Ishikawa (cell line): ENCODE measurements at regions not wholly inside any gene's neighbourhood (a gene's known extent, or its start where the extent isn't known, plus 50 kb on each side); places are given as distances from the start of the nearest gene placed in this dataset.

Experiments
- CEBPB ChIP-seq: IDR thresholded peaks from 2 replicates; pipeline ENCODE4 v1.6.1; 2012
- CREB1 ChIP-seq: IDR thresholded peaks from 2 replicates; pipeline ENCODE4 v1.6.1; 2012; ENCODE audit warnings: low read depth
- EGR1 ChIP-seq: IDR thresholded peaks from 2 replicates; pipeline ENCODE4 v1.6.1; 2012
- EP300 ChIP-seq: IDR thresholded peaks from 2 replicates; pipeline ENCODE4 v1.6.1; 2012; ENCODE audit warnings: borderline replicate concordance
- FOXM1 ChIP-seq: IDR thresholded peaks from 2 replicates; pipeline ENCODE4 v1.6.1; 2012; ENCODE audit warnings: low read depth, borderline replicate concordance
- NFIC ChIP-seq: IDR thresholded peaks from 2 replicates; pipeline ENCODE4 v1.6.1; 2012
- RAD21 ChIP-seq: IDR thresholded peaks from 2 replicates; pipeline ENCODE4 v1.6.1; 2012; ENCODE audit warnings: low read depth
- TAF1 ChIP-seq: IDR thresholded peaks from 2 replicates; pipeline ENCODE4 v1.6.1; 2012; ENCODE audit warnings: low read depth, mild to moderate bottlenecking
- TCF12 ChIP-seq: IDR thresholded peaks from 2 replicates; pipeline ENCODE4 v1.6.1; 2012; ENCODE audit warnings: low read depth
- TEAD4 ChIP-seq: IDR thresholded peaks from 2 replicates; pipeline ENCODE4 v1.6.1; 2012
- YY1 ChIP-seq: IDR thresholded peaks from 2 replicates; pipeline ENCODE4 v1.6.1; 2012; ENCODE audit warnings: low read depth
- ZBTB7A ChIP-seq: IDR thresholded peaks from 2 replicates; pipeline ENCODE4 v1.6.1; 2012; ENCODE audit warnings: low read depth
- TF ChIP-seq, protein P1 (sequence below): IDR thresholded peaks from 2 replicates; pipeline ENCODE4 v1.6.1; 2012; ENCODE audit warnings: low read depth, mild to moderate bottlenecking
- TF ChIP-seq, protein P2 (sequence below): IDR thresholded peaks from 2 replicates; pipeline ENCODE4 v1.6.1; 2012
- TF ChIP-seq, protein P3 (sequence below): IDR thresholded peaks from 2 replicates; pipeline ENCODE4 v1.6.1; 2012

DNA sequence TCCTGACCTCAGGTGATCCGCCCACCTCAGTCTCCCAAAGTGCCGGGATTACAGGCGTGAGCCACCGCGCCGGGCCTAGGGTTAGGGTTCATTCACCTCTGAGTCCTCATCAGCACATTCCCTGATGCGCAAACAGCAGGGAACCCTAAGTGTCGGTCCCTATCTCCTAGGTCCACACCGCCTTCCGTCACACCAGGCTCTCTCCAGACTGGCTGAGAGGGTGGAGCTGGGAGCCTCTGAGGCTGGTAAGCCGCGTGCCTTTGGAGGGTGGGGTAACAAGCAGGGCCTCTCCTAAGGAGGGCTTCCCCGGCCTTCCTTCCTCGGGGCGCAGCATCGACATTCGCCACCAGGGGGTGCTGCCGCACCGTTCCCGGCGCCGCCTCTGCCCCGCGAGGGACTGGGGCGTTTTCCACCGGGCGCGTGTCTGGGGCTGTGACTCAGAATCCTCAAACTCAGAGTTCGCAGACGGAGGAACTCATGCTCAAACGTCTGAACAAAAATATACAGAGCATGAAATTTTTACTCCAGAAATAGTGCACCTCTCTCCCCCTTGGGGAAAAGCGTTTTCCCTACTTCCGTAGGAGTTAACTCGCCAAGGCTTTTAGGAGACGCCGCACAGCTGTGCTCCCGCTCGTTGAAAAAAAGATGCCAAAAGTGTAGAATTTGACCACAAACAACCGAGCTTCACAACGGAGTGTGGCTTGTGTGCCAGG, 63.9 kb upstream of the ASAP2 start:
- TF ChIP-seq, protein P1, sequence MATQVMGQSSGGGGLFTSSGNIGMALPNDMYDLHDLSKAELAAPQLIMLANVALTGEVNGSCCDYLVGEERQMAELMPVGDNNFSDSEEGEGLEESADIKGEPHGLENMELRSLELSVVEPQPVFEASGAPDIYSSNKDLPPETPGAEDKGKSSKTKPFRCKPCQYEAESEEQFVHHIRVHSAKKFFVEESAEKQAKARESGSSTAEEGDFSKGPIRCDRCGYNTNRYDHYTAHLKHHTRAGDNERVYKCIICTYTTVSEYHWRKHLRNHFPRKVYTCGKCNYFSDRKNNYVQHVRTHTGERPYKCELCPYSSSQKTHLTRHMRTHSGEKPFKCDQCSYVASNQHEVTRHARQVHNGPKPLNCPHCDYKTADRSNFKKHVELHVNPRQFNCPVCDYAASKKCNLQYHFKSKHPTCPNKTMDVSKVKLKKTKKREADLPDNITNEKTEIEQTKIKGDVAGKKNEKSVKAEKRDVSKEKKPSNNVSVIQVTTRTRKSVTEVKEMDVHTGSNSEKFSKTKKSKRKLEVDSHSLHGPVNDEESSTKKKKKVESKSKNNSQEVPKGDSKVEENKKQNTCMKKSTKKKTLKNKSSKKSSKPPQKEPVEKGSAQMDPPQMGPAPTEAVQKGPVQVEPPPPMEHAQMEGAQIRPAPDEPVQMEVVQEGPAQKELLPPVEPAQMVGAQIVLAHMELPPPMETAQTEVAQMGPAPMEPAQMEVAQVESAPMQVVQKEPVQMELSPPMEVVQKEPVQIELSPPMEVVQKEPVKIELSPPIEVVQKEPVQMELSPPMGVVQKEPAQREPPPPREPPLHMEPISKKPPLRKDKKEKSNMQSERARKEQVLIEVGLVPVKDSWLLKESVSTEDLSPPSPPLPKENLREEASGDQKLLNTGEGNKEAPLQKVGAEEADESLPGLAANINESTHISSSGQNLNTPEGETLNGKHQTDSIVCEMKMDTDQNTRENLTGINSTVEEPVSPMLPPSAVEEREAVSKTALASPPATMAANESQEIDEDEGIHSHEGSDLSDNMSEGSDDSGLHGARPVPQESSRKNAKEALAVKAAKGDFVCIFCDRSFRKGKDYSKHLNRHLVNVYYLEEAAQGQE: no peak
- TF ChIP-seq RAD21 (peak; percentile 98), NFIC (peak; percentile 37; the same call in 1 of the 2 replicates), ZBTB7A (0 out of 2 replicates have a peak, but pooled peaks have one; percentile 22), YY1 (peak; percentile 43; the same call in 1 of the 2 replicates), FOXM1 (no peak), CEBPB (no peak), EP300 (no peak), EGR1 (no peak), CREB1 (no peak), TAF1 (no peak), TEAD4 (peak; percentile 54), TCF12 (peak; percentile 64)
- TF ChIP-seq, protein P2, sequence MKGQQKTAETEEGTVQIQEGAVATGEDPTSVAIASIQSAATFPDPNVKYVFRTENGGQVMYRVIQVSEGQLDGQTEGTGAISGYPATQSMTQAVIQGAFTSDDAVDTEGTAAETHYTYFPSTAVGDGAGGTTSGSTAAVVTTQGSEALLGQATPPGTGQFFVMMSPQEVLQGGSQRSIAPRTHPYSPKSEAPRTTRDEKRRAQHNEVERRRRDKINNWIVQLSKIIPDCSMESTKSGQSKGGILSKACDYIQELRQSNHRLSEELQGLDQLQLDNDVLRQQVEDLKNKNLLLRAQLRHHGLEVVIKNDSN: 0 out of 2 replicates have a peak, but pooled peaks have one; percentile 25
- TF ChIP-seq, protein P3, sequence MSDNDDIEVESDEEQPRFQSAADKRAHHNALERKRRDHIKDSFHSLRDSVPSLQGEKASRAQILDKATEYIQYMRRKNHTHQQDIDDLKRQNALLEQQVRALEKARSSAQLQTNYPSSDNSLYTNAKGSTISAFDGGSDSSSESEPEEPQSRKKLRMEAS: peak; percentile 85

DNA sequence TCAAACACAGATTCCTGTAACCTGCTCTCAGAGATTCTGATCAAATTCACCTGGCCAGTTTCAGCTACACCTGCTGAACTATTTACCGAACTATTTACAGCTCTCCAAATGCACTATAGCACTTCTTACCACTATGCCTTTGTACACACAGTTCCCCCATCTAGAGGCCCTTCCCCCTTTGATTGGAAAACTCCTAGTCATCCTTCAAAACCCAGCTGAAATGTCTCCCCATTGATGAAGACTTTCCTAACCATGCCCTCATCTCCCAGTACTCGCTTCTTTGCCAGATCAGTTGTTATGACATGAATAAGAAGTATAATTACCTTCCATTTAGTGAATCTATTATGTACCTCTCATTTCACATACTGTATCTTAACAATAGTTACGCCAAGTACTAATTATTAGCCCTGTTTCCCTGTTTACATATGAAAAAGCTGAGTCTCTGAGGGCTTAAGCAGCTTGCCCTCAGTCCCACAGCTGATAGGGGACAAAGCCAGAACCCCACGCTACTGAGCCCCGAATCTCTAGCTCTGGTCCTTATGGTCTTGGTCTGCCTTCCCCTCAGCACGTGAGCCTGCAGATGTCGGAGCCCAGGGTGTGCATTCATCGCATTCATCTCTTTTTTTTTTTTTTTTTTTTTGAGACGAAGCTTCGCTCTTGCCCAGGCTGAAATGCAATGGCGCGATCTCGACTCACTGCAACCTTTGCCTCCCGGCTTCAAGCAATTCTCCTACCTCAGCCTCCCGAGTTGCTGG, 64.7 kb upstream of the ASAP2 start:
- TF ChIP-seq NFIC: no peak
- TF ChIP-seq, protein P1: no peak
- no peak for TF ChIP-seq FOXM1
- no peak for TF ChIP-seq YY1
- TF ChIP-seq EP300: no peak
- TF ChIP-seq TEAD4: no peak
- TF ChIP-seq CEBPB: no peak
- TF ChIP-seq TAF1: no peak

DNA sequence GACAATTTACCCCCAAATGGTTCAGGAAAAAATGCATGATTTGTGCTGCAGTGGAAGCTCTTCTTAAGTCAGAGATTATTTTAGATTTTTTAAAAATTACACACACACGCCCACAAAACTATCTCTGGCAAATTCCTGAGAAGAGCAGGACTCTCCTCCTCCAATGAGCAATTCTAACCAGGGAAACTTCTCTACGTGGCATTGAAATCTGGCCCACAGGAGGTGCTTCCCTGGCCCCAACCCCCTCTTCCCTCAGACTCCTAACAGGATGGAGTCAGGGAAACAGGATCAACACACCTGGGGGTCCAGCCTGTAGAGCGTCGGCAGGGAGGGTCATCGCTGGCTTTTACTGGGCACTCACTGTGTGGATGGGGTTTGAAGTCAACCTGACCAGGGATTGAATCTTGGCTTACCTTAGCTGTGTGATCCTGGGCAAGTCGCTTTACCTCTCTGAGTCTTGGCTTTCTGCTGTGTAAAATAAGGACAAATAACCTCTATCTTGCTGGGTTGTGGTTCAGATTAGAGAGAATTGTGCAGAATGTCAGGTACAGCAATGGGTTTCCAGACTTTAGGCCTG, 65.4 kb upstream of the ASAP2 start:
- TF ChIP-seq, protein P3: no peak
- TF ChIP-seq TAF1 (no peak), TEAD4 (no peak), FOXM1 (no peak), CEBPB (no peak), NFIC (no peak), YY1 (no peak), CREB1 (no peak), TCF12 (no peak), ZBTB7A (no peak)
- TF ChIP-seq, protein P1: no peak
- TF ChIP-seq, protein P2: no peak
